ENCODE measurements at regions not wholly inside any gene's neighbourhood (a gene's known extent, or its start where the extent isn't known, plus 50 kb on each side); places are given as distances from the start of the nearest gene placed in this dataset.

GRCh38 chr14:21771671-21772070 is 98.1 kb upstream of the OR4E1 start:
- TF ChIP-seq CTCF (conservative IDR thresholded peaks at IDR 0.05; ENCODE audit: low read length): no peak
- no peak for TF ChIP-seq EZH2phosphoT487 (IDR thresholded peaks at IDR 0.05; ENCODE audit: borderline replicate concordance)

All from Loucy (cell line).